ENCODE measurements at regions not wholly inside any gene's neighbourhood (a gene's known extent, or its start where the extent isn't known, plus 50 kb on each side); places are given as distances from the start of the nearest gene placed in this dataset.

GRCh38 chr16:50466170-50466569, 82.0 kb upstream of the NKD1 start:
- Histone ChIP-seq H3K27ac (ENCODE audit: low read depth, low read length, poor library complexity, severe bottlenecking) (no peak overlapping the region), H3K4me1 (ENCODE audit: insufficient read depth, low read length, poor library complexity, severe bottlenecking) (peaks cover 4% of the 10 kb centered on the region), H4K20me1 (ENCODE audit: insufficient read depth, low read length) (no peaks in the 10 kb centered on the region), H3K4me3 (ENCODE audit: low read depth, low read length, poor library complexity, severe bottlenecking) (no peak overlapping the region), H2AFZ (ENCODE audit: low read length) (no peak overlapping the region), H3K4me2 (ENCODE audit: low read length) (no peak overlapping the region), H3K79me2 (ENCODE audit: insufficient read depth, low read depth, low read length) (no peaks in the 10 kb centered on the region), H3K9me3 (ENCODE audit: low read length) (no peaks in the 10 kb centered on the region), H3K36me3 (ENCODE audit: insufficient read depth, low read length) (no peaks in the 10 kb centered on the region), H3K9me2 (ENCODE audit: insufficient read depth, low read length) (no peaks in the 10 kb centered on the region)
- TF ChIP-seq EZH2phosphoT487 (IDR thresholded peaks at IDR 0.05; ENCODE audit: borderline replicate concordance, low read depth, low read length) (no peak), CTCF (conservative IDR thresholded peaks at IDR 0.05; ENCODE audit: low read length) (no peak)
- ChIA-PET POLR2A (no interaction called here), CTCF (ENCODE audit: unreplicated experiment) (no interaction called here)
- DNase-seq (ENCODE audit: low spot score) = no peak
- no TSS peak for BruUV-seq (replicated peaks)
- intact Hi-C loops (cut with micrococcal nuclease; ENCODE audit: unreplicated experiment) = no loop called here

- Histone ChIP-seq H3K79me2 (ENCODE audit: insufficient read depth, low read depth, low read length) (no peaks in the 10 kb centered on the region), H3K9me2 (ENCODE audit: insufficient read depth, low read length) (no peaks in the 10 kb centered on the region), H3K4me2 (ENCODE audit: low read length) (no peak overlapping the region), H3K36me3 (ENCODE audit: insufficient read depth, low read length) (no peaks in the 10 kb centered on the region), H4K20me1 (ENCODE audit: insufficient read depth, low read length) (no peaks in the 10 kb centered on the region), H3K4me1 (ENCODE audit: insufficient read depth, low read length, poor library complexity, severe bottlenecking) (peaks cover 4% of the 10 kb centered on the region), H3K4me3 (ENCODE audit: low read depth, low read length, poor library complexity, severe bottlenecking) (no peak overlapping the region), H3K27ac (ENCODE audit: low read depth, low read length, poor library complexity, severe bottlenecking) (no peak overlapping the region), H3K9me3 (ENCODE audit: low read length) (no peaks in the 10 kb centered on the region), H2AFZ (ENCODE audit: low read length) (no peak overlapping the region)
- intact Hi-C loops (cut with micrococcal nuclease; ENCODE audit: unreplicated experiment) = no loop called here
- POLR2A ChIA-PET = no interaction called here
- DNase-seq (ENCODE audit: low spot score) = no peak
- TF ChIP-seq CTCF (conservative IDR thresholded peaks at IDR 0.05; ENCODE audit: low read length) = no peak
- no peak for TF ChIP-seq EZH2phosphoT487 (IDR thresholded peaks at IDR 0.05; ENCODE audit: borderline replicate concordance, low read depth, low read length)
- BruUV-seq (replicated peaks) = no TSS peak
- CTCF ChIA-PET (ENCODE audit: unreplicated experiment) = interaction anchor here (0.5 to 0.6 kb wide), 2 partner anchors 9 to 1533 kb away, joined by 3 read pairs; no protein-coding TSS in a partner anchor
These were observed 83.6 kb upstream of the NKD1 start for GRCh38 chr16:50464325-50465290.
